ENCODE measurements at regions not wholly inside any gene's neighbourhood (a gene's known extent, or its start where the extent isn't known, plus 50 kb on each side); places are given as distances from the start of the nearest gene placed in this dataset.

GRCh38 chr6:160882791-160883279 is 108.7 kb upstream of the MAP3K4 start:
- TF ChIP-seq, protein P1, sequence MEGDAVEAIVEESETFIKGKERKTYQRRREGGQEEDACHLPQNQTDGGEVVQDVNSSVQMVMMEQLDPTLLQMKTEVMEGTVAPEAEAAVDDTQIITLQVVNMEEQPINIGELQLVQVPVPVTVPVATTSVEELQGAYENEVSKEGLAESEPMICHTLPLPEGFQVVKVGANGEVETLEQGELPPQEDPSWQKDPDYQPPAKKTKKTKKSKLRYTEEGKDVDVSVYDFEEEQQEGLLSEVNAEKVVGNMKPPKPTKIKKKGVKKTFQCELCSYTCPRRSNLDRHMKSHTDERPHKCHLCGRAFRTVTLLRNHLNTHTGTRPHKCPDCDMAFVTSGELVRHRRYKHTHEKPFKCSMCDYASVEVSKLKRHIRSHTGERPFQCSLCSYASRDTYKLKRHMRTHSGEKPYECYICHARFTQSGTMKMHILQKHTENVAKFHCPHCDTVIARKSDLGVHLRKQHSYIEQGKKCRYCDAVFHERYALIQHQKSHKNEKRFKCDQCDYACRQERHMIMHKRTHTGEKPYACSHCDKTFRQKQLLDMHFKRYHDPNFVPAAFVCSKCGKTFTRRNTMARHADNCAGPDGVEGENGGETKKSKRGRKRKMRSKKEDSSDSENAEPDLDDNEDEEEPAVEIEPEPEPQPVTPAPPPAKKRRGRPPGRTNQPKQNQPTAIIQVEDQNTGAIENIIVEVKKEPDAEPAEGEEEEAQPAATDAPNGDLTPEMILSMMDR (IDR thresholded peaks at IDR 0.05) = no peak
- TF ChIP-seq EP300 (IDR thresholded peaks at IDR 0.05) (no peak), POLR2A (IDR thresholded peaks at IDR 0.05) (no peak)
